HFF-Myc (cell line): ENCODE measurements at regions not wholly inside any gene's neighbourhood (a gene's known extent, or its start where the extent isn't known, plus 50 kb on each side); places are given as distances from the start of the nearest gene placed in this dataset.

Source experiments
- DNase-seq: peaks from one replicate; pipeline ENCODE4 v3.0.0-alpha.2; 2011; ENCODE audit warnings: low read depth; ENCODE audit errors: extremely low read depth
- H3K4me3 ChIP-seq: replicated peaks from 2 replicates; pipeline ENCODE4 v1.5.1; 2011; ENCODE audit warnings: low read depth, mild to moderate bottlenecking, control low read depth, low read length
- CTCF ChIP-seq: IDR thresholded peaks from 2 replicates; pipeline ENCODE4 v1.5.1; 2012; ENCODE audit warnings: mild to moderate bottlenecking, low read depth, low read length, control low read depth; ENCODE audit errors: missing control alignments

- no peak for DNase-seq
- TF ChIP-seq CTCF = no peak
- no peak overlapping the region for H3K4me3 ChIP-seq
These were observed 757.0 kb downstream of the CDH11 start for GRCh38 chr16:64364894-64365293.

GRCh38 chr16:64364416-64364815 lies 757.4 kb downstream of the CDH11 start:
- DNase-seq = no peak
- TF ChIP-seq CTCF = no peak
- no peak overlapping the region for H3K4me3 ChIP-seq

GRCh38 chr16:64364016-64364415 lies 757.8 kb downstream of the CDH11 start:
- no peak for TF ChIP-seq CTCF
- no peak overlapping the region for H3K4me3 ChIP-seq
- no peak for DNase-seq

GRCh38 chr16:64363039-64363438 lies 758.8 kb downstream of the CDH11 start:
- no peak for DNase-seq
- no peak overlapping the region for H3K4me3 ChIP-seq
- TF ChIP-seq CTCF = no peak

GRCh38 chr16:64362193-64362592 lies 759.7 kb downstream of the CDH11 start:
- H3K4me3 ChIP-seq = no peak overlapping the region
- no peak for DNase-seq
- no peak for TF ChIP-seq CTCF

- no peak for TF ChIP-seq CTCF
These were observed 760.1 kb downstream of the CDH11 start for GRCh38 chr16:64361753-64362152.

GRCh38 chr16:64358291-64358690 lies 763.6 kb downstream of the CDH11 start:
- H3K4me3 ChIP-seq = no peak overlapping the region
- no peak for TF ChIP-seq CTCF
- DNase-seq = no peak

More at GRCh38 chr16:64361753-64362152, 760.1 kb downstream of the CDH11 start:
- no peak overlapping the region for H3K4me3 ChIP-seq
- DNase-seq = no peak
